RWPE1 (cell line): ENCODE measurements at regions not wholly inside any gene's neighbourhood (a gene's known extent, or its start where the extent isn't known, plus 50 kb on each side); places are given as distances from the start of the nearest gene placed in this dataset.

Experiments
- CTCF ChIA-PET: fragments of 350-600 bp; sonication (Branson Sonifier 250); formaldehyde crosslinking; extraction: SDS; loops from one replicate; lab custom pipeline; 2021; lab: Yijun Ruan, JAX
- POLR2A ChIA-PET: fragments of 400-600 bp; formaldehyde crosslinking; extraction: SDS; loops from one replicate; lab custom pipeline; 2020; ENCODE audit warnings: antibody characterized with exemption; ENCODE audit not compliant: low non-redundant PET; lab: Yijun Ruan, JAX
- DNase-seq: peaks from one replicate; pipeline ENCODE4 v3.0.0; 2012; ENCODE audit warnings: low spot score
- H3K27ac ChIP-seq: fragments of 450-650 bp; 2 replicates; pipeline ENCODE4 v1.5.1; 2017
- CTCF ChIP-seq: fragments of 450-650 bp; conservative IDR thresholded peaks from 2 replicates; pipeline ENCODE4 v1.5.1; 2017; ENCODE audit warnings: low read depth, mild to moderate bottlenecking

GRCh38 chr10:124252097-124252715 lies 158.8 kb upstream of the CHST15 start:
- POLR2A ChIA-PET: no interaction called here
- no peak for DNase-seq
- TF ChIP-seq CTCF: no peak
- H3K27ac ChIP-seq: no peak overlapping the region
- CTCF ChIA-PET: interaction anchor here (0.8 to 1.0 kb wide), 2 partner anchors 14 to 670 kb away, joined by 3 read pairs; no protein-coding TSS in a partner anchor

- no peak overlapping the region for H3K27ac ChIP-seq
- DNase-seq: no peak
- no peak for TF ChIP-seq CTCF
- ChIA-PET POLR2A (no interaction called here), CTCF (interaction anchor here (0.6 kb wide), 2 partner anchors 185 to 382 kb away, joined by 3 read pairs; no protein-coding TSS in a partner anchor)
Observed at GRCh38 chr10:124251317-124252065, 158.1 kb upstream of the CHST15 start.

GRCh38 chr10:124250506-124250905 lies 157.1 kb upstream of the CHST15 start:
- ChIA-PET POLR2A (no interaction called here), CTCF (no interaction called here)
- H3K27ac ChIP-seq: no peak overlapping the region
- no peak for TF ChIP-seq CTCF
- no peak for DNase-seq

- H3K27ac ChIP-seq: no peak overlapping the region
- ChIA-PET CTCF (no interaction called here), POLR2A (no interaction called here)
- no peak for DNase-seq
- TF ChIP-seq CTCF: no peak
Observed at GRCh38 chr10:124249812-124250432, 156.5 kb upstream of the CHST15 start.

GRCh38 chr10:124249196-124249595 lies 155.8 kb upstream of the CHST15 start:
- ChIA-PET CTCF (no interaction called here), POLR2A (no interaction called here)
- no peak overlapping the region for H3K27ac ChIP-seq
- DNase-seq: no peak
- no peak for TF ChIP-seq CTCF
